H9 (cell line): ENCODE measurements at regions not wholly inside any gene's neighbourhood (a gene's known extent, or its start where the extent isn't known, plus 50 kb on each side); places are given as distances from the start of the nearest gene placed in this dataset.

Source experiments
- DNase-seq: peaks from one replicate; pipeline ENCODE4 v3.0.0-alpha.2; 2017
- H2AFZ ChIP-seq: one replicate; pipeline ENCODE4 v1.6.1; 2013; ENCODE audit warnings: mild to moderate bottlenecking, low read length, control low read depth, moderate library complexity
- H2AK5ac ChIP-seq: 2 replicates; pipeline ENCODE4 v1.6.1; 2013; ENCODE audit warnings: low read length, control low read depth, mixed read lengths; ENCODE audit not compliant: insufficient read length
- H2BK120ac ChIP-seq: one replicate; pipeline ENCODE4 v1.6.1; 2013; ENCODE audit warnings: low read depth, mild to moderate bottlenecking, low read length, control low read depth, inconsistent platforms; ENCODE audit not compliant: poor library complexity, severe bottlenecking
- H2BK12ac ChIP-seq: 2 replicates; pipeline ENCODE4 v1.6.1; 2013; ENCODE audit warnings: low read length, control low read depth, mixed read lengths, low read depth; ENCODE audit not compliant: insufficient read length
- H2BK15ac ChIP-seq: 2 replicates; pipeline ENCODE4 v1.6.1; 2013; ENCODE audit warnings: low read depth, low read length, control low read depth
- H2BK20ac ChIP-seq: one replicate; pipeline ENCODE4 v1.6.1; 2013; ENCODE audit warnings: low read depth, mild to moderate bottlenecking, low read length, control low read depth, inconsistent platforms; ENCODE audit not compliant: poor library complexity, severe bottlenecking
- H2BK5ac ChIP-seq: 2 replicates; pipeline ENCODE4 v1.6.1; 2013; ENCODE audit warnings: low read length, control low read depth, mixed read lengths; ENCODE audit not compliant: insufficient read length
- H3K14ac ChIP-seq: 2 replicates; pipeline ENCODE4 v1.6.1; 2013; ENCODE audit warnings: low read length, control low read depth; ENCODE audit not compliant: insufficient read depth
- H3K18ac ChIP-seq: 2 replicates; pipeline ENCODE4 v1.6.1; 2013; ENCODE audit warnings: low read depth, mild to moderate bottlenecking, mixed read lengths, low read length, control low read depth; ENCODE audit not compliant: insufficient read length
- H3K23ac ChIP-seq: 2 replicates; pipeline ENCODE4 v1.6.1; 2013; ENCODE audit warnings: low read length, control low read depth, mixed read lengths, low read depth; ENCODE audit not compliant: insufficient read length
- H3K23me2 ChIP-seq: 2 replicates; pipeline ENCODE4 v1.6.1; 2013; ENCODE audit warnings: low read depth, mild to moderate bottlenecking, mixed read lengths, low read length, control low read depth; ENCODE audit not compliant: insufficient read length, poor library complexity, severe bottlenecking
- H3K27ac ChIP-seq: 2 replicates; pipeline ENCODE4 v1.5.1; 2013; ENCODE audit warnings: low read length, control low read depth, mixed read lengths, low read depth; ENCODE audit not compliant: insufficient read length
- H3K27me3 ChIP-seq: 2 replicates; pipeline ENCODE4 v1.6.1; 2013; ENCODE audit warnings: low read length, control low read depth, inconsistent platforms; ENCODE audit not compliant: insufficient read depth
- H3K4ac ChIP-seq: 2 replicates; pipeline ENCODE4 v1.6.1; 2013; ENCODE audit warnings: low read depth, mild to moderate bottlenecking, control low read depth, inconsistent platforms, low read length, moderate library complexity
- H3K4me1 ChIP-seq: 2 replicates; pipeline ENCODE4 v1.6.1; 2013; ENCODE audit warnings: low read length, control low read depth, inconsistent platforms; ENCODE audit not compliant: insufficient read depth
- H3K4me2 ChIP-seq: 2 replicates; pipeline ENCODE4 v1.6.1; 2013; ENCODE audit warnings: low read length, control low read depth, mixed read lengths; ENCODE audit not compliant: insufficient read length, insufficient read depth
- H3K56ac ChIP-seq: 2 replicates; pipeline ENCODE4 v1.6.1; 2013; ENCODE audit warnings: low read depth, mild to moderate bottlenecking, mixed read lengths, low read length, control low read depth; ENCODE audit not compliant: insufficient read length
- H3K79me1 ChIP-seq: 2 replicates; pipeline ENCODE4 v1.6.1; 2013; ENCODE audit warnings: low read depth, mild to moderate bottlenecking, moderate library complexity, low read length, control low read depth, inconsistent platforms; ENCODE audit not compliant: insufficient read depth, poor library complexity, severe bottlenecking
- H3K79me2 ChIP-seq: 2 replicates; pipeline ENCODE4 v1.6.1; 2013; ENCODE audit warnings: low read length, control low read depth, inconsistent platforms; ENCODE audit not compliant: insufficient read depth
- H3K9ac ChIP-seq: 2 replicates; pipeline ENCODE4 v1.6.1; 2013; ENCODE audit warnings: low read length, control low read depth, mixed read lengths; ENCODE audit not compliant: insufficient read length; ENCODE audit errors: extremely low read depth
- H3K9me3 ChIP-seq: one replicate; pipeline ENCODE4 v1.6.1; 2013; ENCODE audit warnings: low read depth, low read length, inconsistent platforms; ENCODE audit not compliant: control insufficient read depth
- H3T11ph ChIP-seq: one replicate; pipeline ENCODE4 v1.6.1; 2013; ENCODE audit warnings: mild to moderate bottlenecking, low read length, control low read depth, inconsistent platforms
- H4K20me1 ChIP-seq: one replicate; pipeline ENCODE4 v1.6.1; 2013; ENCODE audit not compliant: control insufficient read depth, insufficient read length, insufficient read depth
- H4K5ac ChIP-seq: 2 replicates; pipeline ENCODE4 v1.6.1; 2013; ENCODE audit warnings: low read depth, mild to moderate bottlenecking, mixed read lengths, low read length, control low read depth; ENCODE audit not compliant: insufficient read length
- H4K8ac ChIP-seq: replicated peaks from 2 replicates; pipeline ENCODE4 v1.6.1; 2013; ENCODE audit warnings: low read length, control low read depth, mixed read lengths, low read depth; ENCODE audit not compliant: insufficient read length
- H4K91ac ChIP-seq: 2 replicates; pipeline ENCODE4 v1.6.1; 2013; ENCODE audit warnings: low read depth, mild to moderate bottlenecking, moderate library complexity, mixed read lengths, low read length, control low read depth; ENCODE audit not compliant: insufficient read length
- H3K27ac Mint-ChIP-seq, 3 experiments: 2 replicates in 2 of 3; 3 replicates in 1 of 3; pipeline ENCODE4 v1.8.0; 2020 to 2021; ENCODE audit warnings: mixed read lengths in 3 of 3, mild to moderate bottlenecking in 1 of 3, moderate library complexity in 1 of 3
- H3K27me3 Mint-ChIP-seq: 2 replicates; pipeline ENCODE4 v1.8.0; 2021; ENCODE audit warnings: low read depth, mild to moderate bottlenecking, moderate library complexity, mixed read lengths
- H3K36me3 Mint-ChIP-seq, 3 experiments: 2 replicates in 2 of 3; 3 replicates in 1 of 3; pipeline ENCODE4 v1.8.0; 2020 to 2021; ENCODE audit warnings: low read depth in 3 of 3, mixed read lengths in 3 of 3; ENCODE audit not compliant: insufficient read depth in 1 of 3
- H3K4me1 Mint-ChIP-seq, 2 experiments: 2 replicates each; pipeline ENCODE4 v1.8.0; 2020; ENCODE audit warnings: mixed read lengths in 2 of 2
- H3K4me3 Mint-ChIP-seq, 2 experiments: 2 replicates in 1 of 2; 3 replicates in 1 of 2; pipeline ENCODE4 v1.8.0; 2020 to 2021; ENCODE audit warnings: mild to moderate bottlenecking in 2 of 2, mixed read lengths in 2 of 2, moderate library complexity in 1 of 2
- H3K9me3 Mint-ChIP-seq, 2 experiments: 2 replicates in 1 of 2; 3 replicates in 1 of 2; pipeline ENCODE4 v1.8.0; 2020; ENCODE audit warnings: mild to moderate bottlenecking in 2 of 2, mixed read lengths in 2 of 2, moderate library complexity in 1 of 2
- CTCF ChIP-seq: fragments of 200-600 bp; sonication (generic); conservative IDR thresholded peaks from 3 replicates; pipeline ENCODE4 v1.8.0; 2021; ENCODE audit warnings: antibody characterized with exemption, mild to moderate bottlenecking

- Mint-ChIP-seq H3K4me1 (no peaks in the 10 kb centered on the region), H3K9me3 (no peaks in the 10 kb centered on the region), H3K27ac (no peak overlapping the region), H3K36me3 (no peaks in the 10 kb centered on the region), H3K27me3 (no peaks in the 10 kb centered on the region), H3K4me3 (no peak overlapping the region)
- H3K23me2 ChIP-seq, result no peaks in the 10 kb centered on the region
- no peaks in the 10 kb centered on the region for H4K20me1 ChIP-seq
- no peak overlapping the region for H3K56ac ChIP-seq
- H3K27me3 ChIP-seq, result no peaks in the 10 kb centered on the region
- no peak overlapping the region for H4K91ac ChIP-seq
- no peak overlapping the region for H4K8ac ChIP-seq
- H3K79me2 ChIP-seq, result no peaks in the 10 kb centered on the region
- no peak overlapping the region for H2BK120ac ChIP-seq
- H3K4me1 ChIP-seq, result no peaks in the 10 kb centered on the region
- H3K23ac ChIP-seq, result no peak overlapping the region
- H3K14ac ChIP-seq, result no peak overlapping the region
- no peaks in the 10 kb centered on the region for H3K9me3 ChIP-seq
- H2AK5ac ChIP-seq, result no peak overlapping the region
- H4K5ac ChIP-seq, result no peak overlapping the region
- no peak overlapping the region for H2BK20ac ChIP-seq
- no peak overlapping the region for H2BK5ac ChIP-seq
- H3K18ac ChIP-seq, result no peak overlapping the region
- no peak overlapping the region for H3T11ph ChIP-seq
- H2BK12ac ChIP-seq, result no peak overlapping the region
- H3K79me1 ChIP-seq, result no peaks in the 10 kb centered on the region
- no peak overlapping the region for H3K4me2 ChIP-seq
- no peak for DNase-seq
- no peak for TF ChIP-seq CTCF
- no peak overlapping the region for H2BK15ac ChIP-seq
- no peak overlapping the region for H2AFZ ChIP-seq
- no peak overlapping the region for H3K9ac ChIP-seq
- no peak overlapping the region for H3K4ac ChIP-seq
- no peak overlapping the region for H3K27ac ChIP-seq
Measured at GRCh38 chr7:119545118-119545517, 727.9 kb upstream of the KCND2 start.
